Fibroblast of pulmonary artery (primary cell): ENCODE measurements at regions not wholly inside any gene's neighbourhood (a gene's known extent, or its start where the extent isn't known, plus 50 kb on each side); places are given as distances from the start of the nearest gene placed in this dataset.

ENCODE experiments used
- DNase-seq: peaks from one replicate; pipeline ENCODE4 v3.0.0-alpha.2; 2010; ENCODE audit warnings: low read depth
- H3K4me3 ChIP-seq: replicated peaks from 2 replicates; pipeline ENCODE4 v1.5.1; 2011; ENCODE audit warnings: low read depth, mild to moderate bottlenecking, control low read depth, low read length, moderate library complexity
- CTCF ChIP-seq: IDR thresholded peaks from 2 replicates; pipeline ENCODE4 v1.5.1; 2011; ENCODE audit warnings: mild to moderate bottlenecking, control low read depth, low read length, inconsistent platforms; ENCODE audit errors: missing control alignments

DNA sequence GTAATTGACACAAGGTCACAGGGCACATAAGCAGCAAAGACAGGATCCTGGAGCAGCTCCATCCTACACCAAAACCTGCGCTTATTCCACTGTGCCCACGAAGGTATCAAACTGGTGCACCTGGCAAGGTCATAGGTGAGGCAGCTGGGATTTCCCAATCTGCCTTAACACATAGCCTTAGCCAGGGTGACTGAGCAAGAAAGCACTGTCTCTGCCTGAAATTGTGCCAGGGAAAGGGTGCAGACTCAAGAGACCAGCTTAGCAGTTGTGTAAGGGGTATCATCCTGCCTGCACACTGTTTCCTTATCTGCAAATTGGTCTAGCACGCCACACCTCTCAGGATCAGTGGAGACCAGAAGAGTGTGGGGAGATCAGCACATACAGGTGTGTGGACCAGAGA is 82.8 kb downstream of the MAFB start:
- H3K4me3 ChIP-seq: no peak overlapping the region
- DNase-seq: no peak
- TF ChIP-seq CTCF: no peak

GRCh38 chr20:40604416-40604815 is 84.6 kb downstream of the MAFB start:
- TF ChIP-seq CTCF: no peak
- DNase-seq: no peak
- H3K4me3 ChIP-seq: no peak overlapping the region

GRCh38 chr20:40603057-40603651 is 85.9 kb downstream of the MAFB start:
- no peak for DNase-seq
- TF ChIP-seq CTCF: no peak
- H3K4me3 ChIP-seq: no peak overlapping the region

- no peak for DNase-seq
- TF ChIP-seq CTCF: no peak
- H3K4me3 ChIP-seq: no peak overlapping the region
Observed at GRCh38 chr20:40602381-40602780, 86.7 kb downstream of the MAFB start.

DNA sequence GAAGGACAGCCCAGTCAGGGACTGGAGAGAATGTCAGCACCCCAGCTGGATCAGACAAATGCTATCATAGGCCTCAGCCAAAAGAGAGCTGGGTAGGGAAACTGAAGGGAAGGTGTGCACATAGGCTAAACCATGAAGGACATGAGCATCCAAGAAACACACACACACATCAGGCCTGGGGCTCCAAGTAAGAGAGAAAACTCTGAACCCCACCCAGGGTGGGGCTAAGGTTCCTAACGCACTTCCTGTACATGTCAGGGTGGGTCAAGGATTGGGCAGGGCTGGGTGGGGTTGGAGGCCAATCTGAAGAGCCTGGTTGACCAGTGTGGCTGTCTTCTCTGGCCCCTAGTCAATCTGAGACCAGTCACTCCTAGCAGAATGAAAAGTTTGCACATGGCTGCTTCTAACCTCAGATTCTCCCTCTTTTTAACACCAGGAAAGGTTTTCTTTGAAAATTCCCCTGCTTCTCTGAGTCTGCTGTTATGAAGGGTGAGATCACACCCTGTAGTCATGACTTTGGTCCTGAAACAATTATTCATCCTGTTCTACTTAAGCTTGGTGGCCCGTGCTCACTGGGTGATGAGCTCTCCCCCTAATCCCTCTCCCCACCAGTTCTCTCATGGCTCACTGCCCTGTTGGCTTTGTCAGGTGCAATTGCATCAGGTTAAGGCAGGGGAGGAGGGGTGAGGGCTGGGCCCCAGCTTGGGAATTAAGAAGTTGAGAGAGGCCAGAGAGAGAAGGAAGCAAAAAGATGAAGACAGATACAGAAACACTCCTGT is 88.4 kb downstream of the MAFB start:
- DNase-seq: no peak
- TF ChIP-seq CTCF: no peak

GRCh38 chr20:40599987-40600386 is 89.0 kb downstream of the MAFB start:
- no peak overlapping the region for H3K4me3 ChIP-seq
- DNase-seq: no peak
- no peak for TF ChIP-seq CTCF

More for the DNA sequence above, 88.4 kb downstream of the MAFB start:
- H3K4me3 ChIP-seq: no peak overlapping the region

DNA sequence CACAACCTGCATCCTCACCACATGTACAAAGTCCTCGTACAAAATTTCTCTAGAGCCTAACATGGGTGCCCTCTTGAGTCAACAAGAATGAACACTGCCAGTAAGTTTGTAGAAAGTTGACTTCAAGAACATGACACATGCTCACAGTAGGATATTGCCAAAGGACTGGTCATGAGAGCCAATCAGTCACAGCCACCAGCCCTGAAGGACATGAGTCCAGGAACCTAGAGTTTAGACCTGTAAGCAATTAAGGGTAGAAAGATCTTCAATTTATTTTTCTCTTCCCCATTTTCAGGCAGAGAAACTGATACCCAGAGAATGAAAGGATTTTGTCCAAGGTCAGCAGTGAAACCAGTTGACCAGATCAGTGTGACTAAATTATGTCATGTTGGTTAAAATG is 96.1 kb downstream of the MAFB start:
- no peak for TF ChIP-seq CTCF

More for the DNA sequence above, 96.1 kb downstream of the MAFB start:
- DNase-seq: no peak
- H3K4me3 ChIP-seq: no peak overlapping the region
